AG09309 (cell line): ENCODE measurements at regions not wholly inside any gene's neighbourhood (a gene's known extent, or its start where the extent isn't known, plus 50 kb on each side); places are given as distances from the start of the nearest gene placed in this dataset.

Source experiments
- DNase-seq: peaks from one replicate; pipeline ENCODE4 v3.0.0-alpha.2; 2010; ENCODE audit warnings: low read depth
- H3K4me3 ChIP-seq: 2 replicates; pipeline ENCODE4 v1.5.1; 2011; ENCODE audit warnings: mild to moderate bottlenecking, low read depth, low read length, moderate library complexity; ENCODE audit not compliant: control insufficient read depth
- CTCF ChIP-seq: IDR thresholded peaks from 2 replicates; pipeline ENCODE4 v1.5.1; 2011; ENCODE audit warnings: mild to moderate bottlenecking, low read depth, low read length, inconsistent platforms; ENCODE audit not compliant: insufficient read depth, control insufficient read depth; ENCODE audit errors: missing control alignments

- DNase-seq = no peak
- no peak overlapping the region for H3K4me3 ChIP-seq
- no peak for TF ChIP-seq CTCF
Measured at GRCh38 chr6:144939921-144940320, 654.8 kb downstream of the UTRN start.

GRCh38 chr6:144944106-144944505, 659.0 kb downstream of the UTRN start:
- no peak for TF ChIP-seq CTCF
- DNase-seq = no peak
- no peak overlapping the region for H3K4me3 ChIP-seq

GRCh38 chr6:144947398-144947976, 662.4 kb downstream of the UTRN start:
- no peak overlapping the region for H3K4me3 ChIP-seq
- TF ChIP-seq CTCF = no peak

GRCh38 chr6:144951730-144952437, 666.7 kb downstream of the UTRN start:
- DNase-seq = no peak
- H3K4me3 ChIP-seq = no peak overlapping the region
- no peak for TF ChIP-seq CTCF

More at GRCh38 chr6:144947398-144947976, 662.4 kb downstream of the UTRN start:
- DNase-seq = no peak

- no peak overlapping the region for H3K4me3 ChIP-seq
- TF ChIP-seq CTCF = no peak
- no peak for DNase-seq
Measured at GRCh38 chr6:144952456-144953240, 667.5 kb downstream of the UTRN start.

- H3K4me3 ChIP-seq = no peak overlapping the region
- DNase-seq = peak; percentile 14
- TF ChIP-seq CTCF = no peak
Measured at GRCh38 chr6:144953552-144954240, 668.6 kb downstream of the UTRN start.
